Stomach (tissue), 4 donors: ENCODE measurements at regions not wholly inside any gene's neighbourhood (a gene's known extent, or its start where the extent isn't known, plus 50 kb on each side); places are given as distances from the start of the nearest gene placed in this dataset.

Experiments used
- CTCF ChIP-seq, 7 experiments: fragments of 450-650 bp in 4 of 7; fragments of 200-600 bp in 3 of 7; sonication (generic) in 3 of 7; IDR thresholded peaks; one replicate each; pipeline ENCODE4 v1.5.1; 2016 to 2019; ENCODE audit warnings: antibody characterized with exemption in 7 of 7, control low read depth in 2 of 7, mild to moderate bottlenecking in 1 of 7
- EP300 ChIP-seq: sonication (generic); formaldehyde crosslinking; IDR thresholded peaks from one replicate; pipeline ENCODE4 v1.6.1; 2017; ENCODE audit warnings: antibody characterized with exemption
- POLR2AphosphoS5 ChIP-seq, 3 donors: sonication (generic); formaldehyde crosslinking; IDR thresholded peaks; one replicate each; pipeline ENCODE4 v1.6.1; 2016; ENCODE audit warnings: antibody characterized with exemption in 3 of 3

GRCh38 chr4:62923783-62924182, 1485.5 kb downstream of the TECRL start:
- TF ChIP-seq CTCF (IDR thresholded peaks at IDR 0.05), result no peak
- no peak for TF ChIP-seq EP300
- no peak for TF ChIP-seq POLR2AphosphoS5 (IDR thresholded peaks at IDR 0.05)
